A549 (cell line): ENCODE measurements at regions not wholly inside any gene's neighbourhood (a gene's known extent, or its start where the extent isn't known, plus 50 kb on each side); places are given as distances from the start of the nearest gene placed in this dataset.

ENCODE experiments used
- BHLHE40 ChIP-seq: IDR thresholded peaks from 2 replicates; pipeline ENCODE4 v1.6.1; 2012; ENCODE audit warnings: low read depth, low read length, inconsistent platforms
- FOSB ChIP-seq: fragments of 250-450 bp; sonication (Bioruptor Pico); IDR thresholded peaks from 2 replicates; pipeline ENCODE4 v1.5.0; 2020; ENCODE audit warnings: mild to moderate bottlenecking, moderate library complexity
- MYC ChIP-seq: IDR thresholded peaks from 2 replicates; pipeline ENCODE4 v1.6.1; 2012; ENCODE audit warnings: mild to moderate bottlenecking, inconsistent platforms, low read length, improper control_type of control experiment, borderline replicate concordance
- PHF8 ChIP-seq: fragments of 200-600 bp; sonication (generic); IDR thresholded peaks from 2 replicates; pipeline ENCODE4 v1.6.1; 2016; ENCODE audit warnings: low read depth, mild to moderate bottlenecking, antibody characterized with exemption, moderate library complexity, borderline replicate concordance
- POLR2A ChIP-seq: IDR thresholded peaks from 2 replicates; pipeline ENCODE4 v1.6.1; 2012; ENCODE audit warnings: mild to moderate bottlenecking, low read length
- POLR2AphosphoS2 ChIP-seq: conservative IDR thresholded peaks from 2 replicates; pipeline ENCODE4 v1.6.1; 2012; ENCODE audit warnings: low read length, improper control_type of control experiment, inconsistent platforms
- SMC3 ChIP-seq: fragments of >200 bp; sonication (Bioruptor Twin); formaldehyde crosslinking; IDR thresholded peaks from 3 replicates; pipeline ENCODE4 v1.6.1; 2018; ENCODE audit warnings: inconsistent platforms
- SREBF2 ChIP-seq: fragments of 450-650 bp; IDR thresholded peaks from 2 replicates; pipeline ENCODE4 v1.6.1; 2014; ENCODE audit warnings: mild to moderate bottlenecking, moderate library complexity
- ZC3H11A ChIP-seq: fragments of 450-650 bp; IDR thresholded peaks from 2 replicates; pipeline ENCODE4 v1.6.1; 2014; ENCODE audit warnings: antibody characterized with exemption, mild to moderate bottlenecking
- TF ChIP-seq, protein P1 (sequence below): fragments of >200 bp; sonication (Bioruptor Twin); formaldehyde crosslinking; IDR thresholded peaks from 3 replicates; pipeline ENCODE4 v1.5.1; 2016

GRCh38 chr10:42934351-42934811 lies 142.5 kb upstream of the RET start:
- TF ChIP-seq, protein P1, sequence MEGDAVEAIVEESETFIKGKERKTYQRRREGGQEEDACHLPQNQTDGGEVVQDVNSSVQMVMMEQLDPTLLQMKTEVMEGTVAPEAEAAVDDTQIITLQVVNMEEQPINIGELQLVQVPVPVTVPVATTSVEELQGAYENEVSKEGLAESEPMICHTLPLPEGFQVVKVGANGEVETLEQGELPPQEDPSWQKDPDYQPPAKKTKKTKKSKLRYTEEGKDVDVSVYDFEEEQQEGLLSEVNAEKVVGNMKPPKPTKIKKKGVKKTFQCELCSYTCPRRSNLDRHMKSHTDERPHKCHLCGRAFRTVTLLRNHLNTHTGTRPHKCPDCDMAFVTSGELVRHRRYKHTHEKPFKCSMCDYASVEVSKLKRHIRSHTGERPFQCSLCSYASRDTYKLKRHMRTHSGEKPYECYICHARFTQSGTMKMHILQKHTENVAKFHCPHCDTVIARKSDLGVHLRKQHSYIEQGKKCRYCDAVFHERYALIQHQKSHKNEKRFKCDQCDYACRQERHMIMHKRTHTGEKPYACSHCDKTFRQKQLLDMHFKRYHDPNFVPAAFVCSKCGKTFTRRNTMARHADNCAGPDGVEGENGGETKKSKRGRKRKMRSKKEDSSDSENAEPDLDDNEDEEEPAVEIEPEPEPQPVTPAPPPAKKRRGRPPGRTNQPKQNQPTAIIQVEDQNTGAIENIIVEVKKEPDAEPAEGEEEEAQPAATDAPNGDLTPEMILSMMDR, result no peak
- no peak for TF ChIP-seq POLR2A
- no peak for TF ChIP-seq BHLHE40
- no peak for TF ChIP-seq SREBF2
- TF ChIP-seq SMC3, result no peak
- TF ChIP-seq POLR2AphosphoS2, result no peak
- no peak for TF ChIP-seq MYC
- TF ChIP-seq FOSB (CRISPR knock-in tag), result no peak
- TF ChIP-seq PHF8, result no peak
- TF ChIP-seq ZC3H11A, result no peak
